Ovary (tissue), 3 donors: ENCODE measurements at regions not wholly inside any gene's neighbourhood (a gene's known extent, or its start where the extent isn't known, plus 50 kb on each side); places are given as distances from the start of the nearest gene placed in this dataset.

Experiments used
- POLR2A ChIP-seq: fragments of 450-650 bp; IDR thresholded peaks from one replicate; pipeline ENCODE4 v1.6.1; 2017; ENCODE audit warnings: antibody characterized with exemption, mild to moderate bottlenecking, moderate library complexity
- TF ChIP-seq, protein P1 (sequence below), 3 donors: fragments of 450-650 bp in 2 of 3; fragments of 200-600 bp in 1 of 3; IDR thresholded peaks; one replicate each; pipeline versions ENCODE4 v1.5.1 to v1.8.0; 2016 to 2022; ENCODE audit warnings: antibody characterized with exemption in 3 of 3, mild to moderate bottlenecking in 1 of 3
- donor health status: DM: no; HTN: no; CAD: no.

DNA sequence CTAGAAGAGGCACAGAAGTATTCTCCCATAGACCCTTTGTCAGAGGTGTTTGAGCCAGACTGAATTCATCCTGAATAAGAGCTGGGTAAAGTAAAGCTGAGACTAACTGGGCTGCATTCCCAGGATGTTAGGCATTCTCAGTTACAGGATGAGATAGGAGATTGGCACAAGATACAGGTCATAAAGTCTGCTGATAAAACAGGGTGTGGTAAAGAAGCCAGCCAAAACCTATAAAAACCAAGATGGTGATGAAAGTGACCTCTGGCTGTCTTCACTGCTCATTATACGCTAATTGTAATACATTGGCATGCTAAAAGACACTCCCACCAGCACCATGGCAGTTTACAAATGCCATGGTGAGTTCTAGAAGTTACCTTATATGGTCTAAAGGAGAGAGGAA is 364.9 kb upstream of the TMEFF2 start:
- TF ChIP-seq, protein P1, sequence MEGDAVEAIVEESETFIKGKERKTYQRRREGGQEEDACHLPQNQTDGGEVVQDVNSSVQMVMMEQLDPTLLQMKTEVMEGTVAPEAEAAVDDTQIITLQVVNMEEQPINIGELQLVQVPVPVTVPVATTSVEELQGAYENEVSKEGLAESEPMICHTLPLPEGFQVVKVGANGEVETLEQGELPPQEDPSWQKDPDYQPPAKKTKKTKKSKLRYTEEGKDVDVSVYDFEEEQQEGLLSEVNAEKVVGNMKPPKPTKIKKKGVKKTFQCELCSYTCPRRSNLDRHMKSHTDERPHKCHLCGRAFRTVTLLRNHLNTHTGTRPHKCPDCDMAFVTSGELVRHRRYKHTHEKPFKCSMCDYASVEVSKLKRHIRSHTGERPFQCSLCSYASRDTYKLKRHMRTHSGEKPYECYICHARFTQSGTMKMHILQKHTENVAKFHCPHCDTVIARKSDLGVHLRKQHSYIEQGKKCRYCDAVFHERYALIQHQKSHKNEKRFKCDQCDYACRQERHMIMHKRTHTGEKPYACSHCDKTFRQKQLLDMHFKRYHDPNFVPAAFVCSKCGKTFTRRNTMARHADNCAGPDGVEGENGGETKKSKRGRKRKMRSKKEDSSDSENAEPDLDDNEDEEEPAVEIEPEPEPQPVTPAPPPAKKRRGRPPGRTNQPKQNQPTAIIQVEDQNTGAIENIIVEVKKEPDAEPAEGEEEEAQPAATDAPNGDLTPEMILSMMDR (IDR thresholded peaks at IDR 0.05) = no peak
- no peak for TF ChIP-seq POLR2A
